Mesenchymal stem cell (in vitro differentiated cells and primary cell): ENCODE measurements at regions not wholly inside any gene's neighbourhood (a gene's known extent, or its start where the extent isn't known, plus 50 kb on each side); places are given as distances from the start of the nearest gene placed in this dataset.

Experiments
- DNase-seq: peaks from one replicate; pipeline ENCODE4 v3.0.0-alpha.2; 2013
- H2AFZ ChIP-seq: one replicate; pipeline ENCODE4 v1.6.1; 2013; ENCODE audit warnings: low read depth, mild to moderate bottlenecking, control low read depth, inconsistent platforms, low read length, moderate library complexity
- H2AK5ac ChIP-seq: 2 replicates; pipeline ENCODE4 v1.6.1; 2013; ENCODE audit warnings: low read length, moderate library complexity, mild to moderate bottlenecking, inconsistent platforms; ENCODE audit not compliant: severe bottlenecking
- H2BK120ac ChIP-seq: one replicate; pipeline ENCODE4 v1.6.1; 2013; ENCODE audit warnings: low read depth, mild to moderate bottlenecking, inconsistent platforms, low read length, moderate library complexity
- H2BK12ac ChIP-seq, 2 experiments: one replicate each; pipeline ENCODE4 v1.6.1; 2013; ENCODE audit warnings: inconsistent platforms in 2 of 2, low read length in 2 of 2, mild to moderate bottlenecking in 2 of 2, moderate library complexity in 2 of 2, control low read depth in 1 of 2
- H2BK15ac ChIP-seq: one replicate; pipeline ENCODE4 v1.6.1; 2013; ENCODE audit warnings: mild to moderate bottlenecking, low read depth, inconsistent platforms; ENCODE audit not compliant: poor library complexity, severe bottlenecking
- H2BK5ac ChIP-seq: 2 replicates; pipeline ENCODE4 v1.6.1; 2013; ENCODE audit warnings: low read depth, mild to moderate bottlenecking, low read length, control low read depth, inconsistent platforms; ENCODE audit not compliant: poor library complexity, severe bottlenecking
- H3K14ac ChIP-seq, 2 experiments: one replicate each; pipeline ENCODE4 v1.6.1; 2013; ENCODE audit warnings: inconsistent platforms in 2 of 2, low read length in 2 of 2, control low read depth in 1 of 2, mild to moderate bottlenecking in 1 of 2, moderate library complexity in 1 of 2
- H3K18ac ChIP-seq, 2 experiments: one replicate each; pipeline ENCODE4 v1.6.1; 2013; ENCODE audit warnings: inconsistent platforms in 2 of 2, low read length in 2 of 2, control low read depth in 1 of 2, low read depth in 1 of 2, mild to moderate bottlenecking in 1 of 2
- H3K23ac ChIP-seq, 2 experiments: one replicate each; pipeline ENCODE4 v1.6.1; 2013; ENCODE audit warnings: inconsistent platforms in 2 of 2, low read length in 2 of 2, mild to moderate bottlenecking in 2 of 2, moderate library complexity in 2 of 2, control low read depth in 1 of 2
- H3K27ac ChIP-seq: 2 replicates; pipeline ENCODE4 v1.5.1; 2013; ENCODE audit warnings: mild to moderate bottlenecking, moderate library complexity, low read length, control low read depth, inconsistent platforms; ENCODE audit not compliant: poor library complexity, severe bottlenecking
- H3K27me3 ChIP-seq, 2 experiments: 2 replicates each; pipeline versions ENCODE4 v1.6.1 to v1.7.0; 2013; ENCODE audit warnings: low read length in 2 of 2, mild to moderate bottlenecking in 2 of 2, moderate library complexity in 2 of 2, control low read depth in 1 of 2, inconsistent platforms in 1 of 2; ENCODE audit not compliant: control insufficient read depth in 1 of 2, insufficient read depth in 1 of 2
- H3K36me3 ChIP-seq, 2 experiments: 2 replicates each; pipeline versions ENCODE4 v1.6.1 to v1.7.0; 2013; ENCODE audit warnings: low read length in 2 of 2, control low read depth in 1 of 2, inconsistent platforms in 1 of 2, low read depth in 1 of 2, mild to moderate bottlenecking in 1 of 2; ENCODE audit not compliant: insufficient read depth in 2 of 2, control insufficient read depth in 1 of 2
- H3K4ac ChIP-seq, 2 experiments: one replicate each; pipeline ENCODE4 v1.6.1; 2013; ENCODE audit warnings: inconsistent platforms in 2 of 2, low read length in 2 of 2, mild to moderate bottlenecking in 2 of 2, moderate library complexity in 2 of 2, control low read depth in 1 of 2, low read depth in 1 of 2
- H3K4me1 ChIP-seq: 2 replicates; pipeline ENCODE4 v1.6.1; 2013; ENCODE audit warnings: low read depth, low read length, control low read depth; ENCODE audit not compliant: control insufficient read depth, insufficient read depth
- H3K4me2 ChIP-seq: 2 replicates; pipeline ENCODE4 v1.6.1; 2013; ENCODE audit warnings: low read length, mild to moderate bottlenecking, inconsistent platforms; ENCODE audit not compliant: poor library complexity, severe bottlenecking
- H3K4me3 ChIP-seq, 2 experiments: 2 replicates each; pipeline versions ENCODE4 v1.5.1 to v1.7.0; 2013; ENCODE audit warnings: low read length in 2 of 2, mild to moderate bottlenecking in 2 of 2, control low read depth in 1 of 2, low read depth in 1 of 2; ENCODE audit not compliant: insufficient read depth in 1 of 2
- H3K79me1 ChIP-seq: replicated peaks from 2 replicates; pipeline ENCODE4 v1.6.1; 2013; ENCODE audit warnings: mild to moderate bottlenecking, control low read depth, low read length, inconsistent platforms; ENCODE audit not compliant: poor library complexity, severe bottlenecking
- H3K9ac ChIP-seq: 2 replicates; pipeline ENCODE4 v1.7.0; 2013; ENCODE audit warnings: mild to moderate bottlenecking, low read length, moderate library complexity
- H3K9me3 ChIP-seq: 2 replicates; pipeline ENCODE4 v1.7.0; 2013; ENCODE audit warnings: mild to moderate bottlenecking, low read length; ENCODE audit not compliant: control insufficient read depth
- H4K8ac ChIP-seq: one replicate; pipeline ENCODE4 v1.6.1; 2013; ENCODE audit warnings: inconsistent platforms, mild to moderate bottlenecking, low read length, moderate library complexity
- H4K91ac ChIP-seq: one replicate; pipeline ENCODE4 v1.6.1; 2013; ENCODE audit warnings: mild to moderate bottlenecking, low read length, inconsistent platforms
- WGBS: methylation state at CpG from one replicate; pipeline ENCODE4 v1.1.7; 2013; ENCODE audit warnings: mixed read lengths; 5-methylcytosine and 5-hydroxymethylcytosine counted together

GRCh38 chr2:43040084-43040854 is 186.1 kb downstream of the ZFP36L2 start:
- Histone ChIP-seq H2BK5ac (no peak overlapping the region), H3K4me3 (no peak overlapping the region), H3K4ac (peak overlapping the region; percentile 81 to 89), H2BK15ac (peak overlapping the region; percentile 83), H3K23ac (peak overlapping the region in 1 of 2 experiments; percentile 77), H3K36me3 (no peaks in the 10 kb centered on the region), H3K79me1 (no peaks in the 10 kb centered on the region), H2AK5ac (peak overlapping the region; percentile 63), H2AFZ (no peak overlapping the region), H4K91ac (peak overlapping the region; percentile 87), H4K8ac (peak overlapping the region; percentile 63), H3K14ac (no peak overlapping the region), H2BK120ac (peak overlapping the region; percentile 73), H3K9me3 (no peaks in the 10 kb centered on the region), H2BK12ac (peak overlapping the region; percentile 93 to 98), H3K27ac (no peak overlapping the region), H3K18ac (peak overlapping the region; percentile 31 to 91), H3K4me2 (no peak overlapping the region), H3K4me1 (peaks cover 41% of the 10 kb centered on the region), H3K9ac (no peak overlapping the region), H3K27me3 (no peaks in the 10 kb centered on the region)
- 69% methylated on average over 7 of the region's 10 CpGs for WGBS
- DNase-seq: peak; percentile 51

DNA sequence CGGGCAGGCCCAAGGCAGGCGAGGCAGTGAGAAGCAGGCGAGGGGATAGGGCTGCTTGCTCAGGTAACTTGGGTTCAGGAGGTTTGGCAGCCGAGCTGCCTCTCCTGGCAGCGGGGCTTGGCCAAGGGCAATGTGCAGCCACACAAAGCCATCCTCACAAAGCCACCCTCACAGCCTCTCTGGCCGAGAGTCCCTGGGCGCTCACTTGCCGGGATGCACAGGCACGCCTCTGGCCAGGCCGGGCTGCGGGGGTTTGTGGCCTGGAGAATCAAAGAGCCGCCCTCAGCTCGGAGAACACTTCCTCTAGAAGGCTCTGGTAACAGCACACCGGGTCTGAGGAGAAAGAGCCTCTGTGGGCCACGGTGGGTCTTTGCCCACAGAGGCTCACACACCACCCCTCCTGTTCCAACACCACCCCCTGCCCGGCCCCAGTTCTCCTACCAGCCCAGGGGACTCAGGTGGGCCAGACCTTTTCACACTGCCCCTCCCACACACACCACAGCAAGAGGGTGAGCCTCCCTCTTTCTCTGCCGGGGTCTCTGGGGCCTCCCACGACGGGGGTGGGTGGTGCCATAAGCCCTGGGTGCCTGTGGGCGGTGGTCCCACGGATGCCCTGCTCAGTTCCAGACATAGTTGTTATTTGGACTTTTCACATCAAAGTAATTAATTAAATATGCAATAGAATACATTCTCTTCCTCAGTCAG is 186.9 kb downstream of the ZFP36L2 start:
- Histone ChIP-seq H2BK120ac (peak overlapping the region; percentile 83), H3K18ac (peak overlapping the region; percentile 31 to 79), H3K4me1 (peaks cover 41% of the 10 kb centered on the region), H3K4me3 (no peak overlapping the region), H2BK15ac (peak overlapping the region; percentile 97), H4K8ac (peak overlapping the region; percentile 21), H3K23ac (no peak overlapping the region), H3K4ac (peak overlapping the region; percentile 75 to 92), H4K91ac (peak overlapping the region; percentile 99), H3K79me1 (no peaks in the 10 kb centered on the region), H3K27ac (no peak overlapping the region), H3K9me3 (no peaks in the 10 kb centered on the region), H3K4me2 (no peak overlapping the region), H2BK5ac (peak overlapping the region; percentile 0), H3K36me3 (no peaks in the 10 kb centered on the region), H3K27me3 (no peaks in the 10 kb centered on the region), H3K9ac (no peak overlapping the region), H2AK5ac (peak overlapping the region; percentile 66), H2BK12ac (peak overlapping the region; percentile 98 to 99), H2AFZ (no peak overlapping the region), H3K14ac (peak overlapping the region in 1 of 2 experiments; percentile 26)
- DNase-seq: no peak
- WGBS: 86% methylated on average over 16 of the region's 21 CpGs

- Histone ChIP-seq H3K27me3 (no peaks in the 10 kb centered on the region), H3K4me2 (no peak overlapping the region), H3K9ac (no peak overlapping the region), H2BK5ac (no peak overlapping the region), H3K36me3 (no peaks in the 10 kb centered on the region), H2BK12ac (peak overlapping the region; percentile 98 to 99), H3K27ac (no peak overlapping the region), H3K14ac (peak overlapping the region in 1 of 2 experiments; percentile 18), H3K4me1 (peaks cover 34% of the 10 kb centered on the region), H4K91ac (peak overlapping the region; percentile 99), H3K79me1 (no peaks in the 10 kb centered on the region), H3K4me3 (no peak overlapping the region), H2AK5ac (peak overlapping the region; percentile 66), H3K4ac (peak overlapping the region; percentile 75 to 86), H3K18ac (peak overlapping the region; percentile 31 to 70), H2BK120ac (peak overlapping the region; percentile 83), H4K8ac (peak overlapping the region; percentile 21), H3K23ac (peak overlapping the region in 1 of 2 experiments; percentile 12), H2BK15ac (peak overlapping the region; percentile 94), H2AFZ (no peak overlapping the region), H3K9me3 (no peaks in the 10 kb centered on the region)
- no peak for DNase-seq
- WGBS: 80% methylated on average over 12 of the region's 12 CpGs
Observed at GRCh38 chr2:43038696-43039094, 187.7 kb downstream of the ZFP36L2 start.
